ENCODE measurements at regions not wholly inside any gene's neighbourhood (a gene's known extent, or its start where the extent isn't known, plus 50 kb on each side); places are given as distances from the start of the nearest gene placed in this dataset.

GRCh38 chr13:48838193-48838973 lies 137.3 kb upstream of the FNDC3A start:
- Mint-ChIP-seq H3K4me1 (ENCODE audit: low read depth) (no peaks in the 10 kb centered on the region), H3K27ac (no peak overlapping the region), H3K9me3 (peaks cover 2% of the 10 kb centered on the region), H3K4me3 (no peak overlapping the region), H3K27me3 (no peaks in the 10 kb centered on the region), H3K36me3 (ENCODE audit: low read depth) (no peaks in the 10 kb centered on the region)
- intact Hi-C loops (cut with DNase I, micrococcal nuclease), result no loop called here
- no peak overlapping the region for H3K4me3 ChIP-seq (ENCODE audit: low read length)
- no peaks in the 10 kb centered on the region for H3K27me3 ChIP-seq (ENCODE audit: control insufficient read depth in 1 of 2, insufficient read depth in 2 of 2, low read length in 2 of 2)
- no peaks in the 10 kb centered on the region for H3K4me1 ChIP-seq (ENCODE audit: insufficient read depth, low read length)
- TF ChIP-seq, protein P1, sequence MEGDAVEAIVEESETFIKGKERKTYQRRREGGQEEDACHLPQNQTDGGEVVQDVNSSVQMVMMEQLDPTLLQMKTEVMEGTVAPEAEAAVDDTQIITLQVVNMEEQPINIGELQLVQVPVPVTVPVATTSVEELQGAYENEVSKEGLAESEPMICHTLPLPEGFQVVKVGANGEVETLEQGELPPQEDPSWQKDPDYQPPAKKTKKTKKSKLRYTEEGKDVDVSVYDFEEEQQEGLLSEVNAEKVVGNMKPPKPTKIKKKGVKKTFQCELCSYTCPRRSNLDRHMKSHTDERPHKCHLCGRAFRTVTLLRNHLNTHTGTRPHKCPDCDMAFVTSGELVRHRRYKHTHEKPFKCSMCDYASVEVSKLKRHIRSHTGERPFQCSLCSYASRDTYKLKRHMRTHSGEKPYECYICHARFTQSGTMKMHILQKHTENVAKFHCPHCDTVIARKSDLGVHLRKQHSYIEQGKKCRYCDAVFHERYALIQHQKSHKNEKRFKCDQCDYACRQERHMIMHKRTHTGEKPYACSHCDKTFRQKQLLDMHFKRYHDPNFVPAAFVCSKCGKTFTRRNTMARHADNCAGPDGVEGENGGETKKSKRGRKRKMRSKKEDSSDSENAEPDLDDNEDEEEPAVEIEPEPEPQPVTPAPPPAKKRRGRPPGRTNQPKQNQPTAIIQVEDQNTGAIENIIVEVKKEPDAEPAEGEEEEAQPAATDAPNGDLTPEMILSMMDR (IDR thresholded peaks at IDR 0.05), result no peak
- H3K27ac ChIP-seq (ENCODE audit: low read depth in 1 of 2, low read length in 2 of 2), result no peak overlapping the region
- ATAC-seq (ENCODE audit: poor library complexity) (no peak), DNase-seq (no peak)
- peaks cover 0 to 5% of the 10 kb centered on the region in 2 experiments for H3K9me3 ChIP-seq (ENCODE audit: control insufficient read depth in 1 of 2, insufficient read depth in 1 of 2, low read length in 2 of 2)
- ChIA-PET CTCF (no interaction called here), POLR2A (interaction anchor here (0.6 kb wide), 1 partner anchor 8 kb away, joined by 3 read pairs; no protein-coding TSS in a partner anchor)
- no peaks in the 10 kb centered on the region for H3K36me3 ChIP-seq (ENCODE audit: insufficient read depth, low read length)

DNA sequence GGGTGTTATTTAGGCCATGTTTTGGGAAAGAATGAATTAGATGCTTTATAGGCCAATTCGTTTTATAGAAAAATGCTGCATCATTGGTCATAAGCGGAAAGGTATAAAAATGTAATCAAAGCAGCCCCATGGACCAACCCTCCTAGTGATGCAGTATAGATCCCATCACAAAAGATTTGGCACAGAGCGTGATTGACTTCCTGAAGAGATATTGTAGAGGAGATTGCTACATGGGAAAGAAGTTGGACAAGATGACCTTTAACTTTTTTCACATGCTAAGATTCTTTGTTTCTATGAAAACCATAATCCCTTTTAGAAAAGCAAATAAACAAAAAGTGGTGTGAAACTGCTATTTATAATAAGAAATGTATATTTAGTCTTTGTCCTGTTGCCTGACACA lies 136.5 kb upstream of the FNDC3A start:
- Mint-ChIP-seq H3K27me3 (no peaks in the 10 kb centered on the region), H3K4me3 (no peak overlapping the region), H3K36me3 (ENCODE audit: low read depth) (no peaks in the 10 kb centered on the region), H3K4me1 (ENCODE audit: low read depth) (no peaks in the 10 kb centered on the region), H3K27ac (no peak overlapping the region), H3K9me3 (no peaks in the 10 kb centered on the region)
- Histone ChIP-seq H3K4me1 (ENCODE audit: insufficient read depth, low read length) (no peaks in the 10 kb centered on the region), H3K9me3 (ENCODE audit: control insufficient read depth in 1 of 2, insufficient read depth in 1 of 2, low read length in 2 of 2) (peaks cover 0 to 5% of the 10 kb centered on the region in 2 experiments), H3K27ac (ENCODE audit: low read depth in 1 of 2, low read length in 2 of 2) (no peak overlapping the region), H3K36me3 (ENCODE audit: insufficient read depth, low read length) (no peaks in the 10 kb centered on the region), H3K4me3 (ENCODE audit: low read length) (no peak overlapping the region), H3K27me3 (ENCODE audit: control insufficient read depth in 1 of 2, insufficient read depth in 2 of 2, low read length in 2 of 2) (no peaks in the 10 kb centered on the region)
- POLR2A ChIA-PET, result interaction anchor here (0.6 kb wide), 1 partner anchor 9 kb away, joined by 3 read pairs; no protein-coding TSS in a partner anchor
- CTCF ChIA-PET, result no interaction called here
- intact Hi-C loops (cut with DNase I, micrococcal nuclease), result no loop called here
- TF ChIP-seq, protein P1 (IDR thresholded peaks at IDR 0.05), result no peak
- DNase-seq (no peak), ATAC-seq (ENCODE audit: poor library complexity) (no peak)

GRCh38 chr13:48840366-48840765 lies 135.3 kb upstream of the FNDC3A start:
- TF ChIP-seq, protein P1 (IDR thresholded peaks at IDR 0.05), result no peak
- ChIA-PET CTCF (no interaction called here), POLR2A (no interaction called here)
- H3K27me3 ChIP-seq (ENCODE audit: control insufficient read depth in 1 of 2, insufficient read depth in 2 of 2, low read length in 2 of 2), result no peaks in the 10 kb centered on the region
- DNase-seq (no peak), ATAC-seq (ENCODE audit: poor library complexity) (no peak)
- H3K4me3 ChIP-seq (ENCODE audit: low read length), result no peak overlapping the region
- Mint-ChIP-seq H3K9me3 (no peaks in the 10 kb centered on the region), H3K4me1 (ENCODE audit: low read depth) (no peaks in the 10 kb centered on the region), H3K36me3 (ENCODE audit: low read depth) (no peaks in the 10 kb centered on the region), H3K27me3 (no peaks in the 10 kb centered on the region), H3K4me3 (no peak overlapping the region), H3K27ac (no peak overlapping the region)
- intact Hi-C loops (cut with DNase I, micrococcal nuclease), result no loop called here
- H3K27ac ChIP-seq (ENCODE audit: low read depth in 1 of 2, low read length in 2 of 2), result no peak overlapping the region
- peaks cover 0 to 3% of the 10 kb centered on the region in 2 experiments for H3K9me3 ChIP-seq (ENCODE audit: control insufficient read depth in 1 of 2, insufficient read depth in 1 of 2, low read length in 2 of 2)
- no peaks in the 10 kb centered on the region for H3K4me1 ChIP-seq (ENCODE audit: insufficient read depth, low read length)
- H3K36me3 ChIP-seq (ENCODE audit: insufficient read depth, low read length), result no peaks in the 10 kb centered on the region

Data from CD4-positive, alpha-beta T cell (primary cell).